ENCODE measurements at regions not wholly inside any gene's neighbourhood (a gene's known extent, or its start where the extent isn't known, plus 50 kb on each side); places are given as distances from the start of the nearest gene placed in this dataset.

DNA sequence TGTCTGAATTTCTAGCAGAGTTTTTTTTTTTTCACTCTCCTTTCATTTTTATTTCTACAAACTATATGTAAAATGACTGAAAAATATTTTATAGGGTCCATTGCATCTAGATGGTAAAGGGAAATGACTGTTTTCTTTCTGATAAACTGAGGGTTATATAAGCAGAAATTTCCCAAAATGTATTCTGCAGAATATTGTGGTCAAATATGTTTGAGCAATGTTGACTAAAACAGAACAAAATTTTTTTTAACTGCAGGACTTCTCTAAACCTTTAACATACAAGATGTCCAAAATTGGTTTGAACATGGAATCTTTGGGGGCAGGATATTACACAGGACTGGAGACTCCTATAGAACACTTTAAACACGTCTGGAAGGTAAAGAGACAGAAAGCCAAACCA is 190.5 kb downstream of the TOMM20 start:
- H3K36me3 Mint-ChIP-seq: no peaks in the 10 kb centered on the region
- no peak for DNase-seq (ENCODE audit: low spot score)
- H3K4me3 Mint-ChIP-seq: no peak overlapping the region
- ATAC-seq: no peak
- no peaks in the 10 kb centered on the region for H3K27me3 Mint-ChIP-seq
- no peaks in the 10 kb centered on the region for H3K9me3 Mint-ChIP-seq
- no peak overlapping the region for H3K27ac Mint-ChIP-seq
- peaks cover 22 to 32% of the 10 kb centered on the region in 2 donors for H3K4me1 Mint-ChIP-seq (ENCODE audit: low read depth in 2 of 2)

DNA sequence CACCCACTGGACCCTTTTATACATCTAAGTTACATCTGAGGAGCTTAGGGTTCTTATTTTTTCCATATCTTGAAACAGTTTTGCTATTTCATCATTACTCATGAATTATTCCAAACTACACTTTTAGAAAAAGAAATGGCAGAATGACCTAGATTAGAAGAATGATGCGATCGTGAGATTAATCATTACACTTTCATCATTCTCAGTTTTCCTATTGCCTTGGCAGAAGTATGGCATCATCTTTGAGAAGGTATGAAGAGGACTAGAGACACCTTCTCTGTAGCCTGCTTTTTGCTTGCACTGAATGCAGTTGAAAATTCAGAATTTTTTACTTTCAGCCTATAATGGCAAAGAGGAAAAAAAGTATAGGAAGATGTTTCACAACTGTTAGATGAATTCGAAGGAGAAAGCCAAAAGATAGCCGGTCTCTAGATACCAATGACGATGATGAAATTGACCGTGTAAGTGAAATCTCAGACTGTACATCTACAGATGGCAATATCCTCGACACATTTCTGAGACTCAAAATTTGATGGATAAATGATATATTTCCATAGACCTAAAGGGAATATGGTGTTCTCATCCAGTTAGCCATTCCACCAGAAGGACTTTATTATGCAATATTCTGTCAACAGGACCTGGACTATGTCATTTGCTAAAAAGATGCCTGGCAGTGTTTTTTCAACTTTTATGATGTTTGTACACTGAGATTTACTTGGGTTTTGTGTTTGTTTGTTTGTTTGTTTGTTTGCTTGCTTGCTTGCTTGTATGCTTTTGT is 191.8 kb downstream of the TOMM20 start:
- H3K9me3 Mint-ChIP-seq: no peaks in the 10 kb centered on the region
- peaks cover 31 to 41% of the 10 kb centered on the region in 2 donors for H3K4me1 Mint-ChIP-seq (ENCODE audit: low read depth in 2 of 2)
- no peak overlapping the region for H3K4me3 Mint-ChIP-seq
- ATAC-seq (no peak), DNase-seq (ENCODE audit: low spot score) (no peak)
- peak overlapping the region in 1 of 2 donors; percentile 56 for H3K27ac Mint-ChIP-seq
- H3K27me3 Mint-ChIP-seq: no peaks in the 10 kb centered on the region
- H3K36me3 Mint-ChIP-seq: no peaks in the 10 kb centered on the region

DNA sequence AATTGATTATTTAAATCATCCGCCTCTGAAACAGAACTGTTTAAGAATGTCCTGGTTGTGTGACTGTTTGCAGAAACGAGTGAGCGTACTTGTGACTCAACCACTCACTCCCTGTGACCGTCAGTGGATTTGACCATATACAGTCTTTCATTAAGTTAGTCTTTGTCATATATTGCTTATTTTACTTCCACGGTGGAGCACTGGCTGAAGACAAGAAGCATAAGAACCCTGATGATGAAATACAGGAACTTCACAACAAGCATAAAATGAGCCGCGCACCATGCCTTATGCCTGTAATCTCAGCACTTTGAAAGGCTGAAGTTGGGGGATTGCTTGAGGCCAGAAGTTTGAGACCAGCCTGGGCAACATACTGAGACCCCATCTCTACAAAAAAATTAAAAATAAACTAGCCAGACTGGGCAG is 194.0 kb downstream of the TOMM20 start:
- H3K36me3 Mint-ChIP-seq: no peaks in the 10 kb centered on the region
- peaks cover 31 to 41% of the 10 kb centered on the region in 2 donors for H3K4me1 Mint-ChIP-seq (ENCODE audit: low read depth in 2 of 2)
- peak overlapping the region; percentile 8 for H3K4me3 Mint-ChIP-seq
- H3K27ac Mint-ChIP-seq: peak overlapping the region; percentile 76
- DNase-seq (ENCODE audit: low spot score) (no peak), ATAC-seq (no peak)
- no peaks in the 10 kb centered on the region for H3K9me3 Mint-ChIP-seq
- H3K27me3 Mint-ChIP-seq: no peaks in the 10 kb centered on the region

- Mint-ChIP-seq H3K4me3 (peak overlapping the region; percentile 67), H3K27ac (peak overlapping the region; percentile 76 to 93), H3K27me3 (no peaks in the 10 kb centered on the region), H3K4me1 (ENCODE audit: low read depth in 2 of 2) (peaks cover 36 to 41% of the 10 kb centered on the region in 2 donors), H3K9me3 (no peaks in the 10 kb centered on the region), H3K36me3 (no peaks in the 10 kb centered on the region)
- ATAC-seq (peak; percentile 87 to 89), DNase-seq (ENCODE audit: low spot score) (no peak)
Measured at GRCh38 chr1:234933475-234933874, 195.2 kb downstream of the TOMM20 start.

DNA sequence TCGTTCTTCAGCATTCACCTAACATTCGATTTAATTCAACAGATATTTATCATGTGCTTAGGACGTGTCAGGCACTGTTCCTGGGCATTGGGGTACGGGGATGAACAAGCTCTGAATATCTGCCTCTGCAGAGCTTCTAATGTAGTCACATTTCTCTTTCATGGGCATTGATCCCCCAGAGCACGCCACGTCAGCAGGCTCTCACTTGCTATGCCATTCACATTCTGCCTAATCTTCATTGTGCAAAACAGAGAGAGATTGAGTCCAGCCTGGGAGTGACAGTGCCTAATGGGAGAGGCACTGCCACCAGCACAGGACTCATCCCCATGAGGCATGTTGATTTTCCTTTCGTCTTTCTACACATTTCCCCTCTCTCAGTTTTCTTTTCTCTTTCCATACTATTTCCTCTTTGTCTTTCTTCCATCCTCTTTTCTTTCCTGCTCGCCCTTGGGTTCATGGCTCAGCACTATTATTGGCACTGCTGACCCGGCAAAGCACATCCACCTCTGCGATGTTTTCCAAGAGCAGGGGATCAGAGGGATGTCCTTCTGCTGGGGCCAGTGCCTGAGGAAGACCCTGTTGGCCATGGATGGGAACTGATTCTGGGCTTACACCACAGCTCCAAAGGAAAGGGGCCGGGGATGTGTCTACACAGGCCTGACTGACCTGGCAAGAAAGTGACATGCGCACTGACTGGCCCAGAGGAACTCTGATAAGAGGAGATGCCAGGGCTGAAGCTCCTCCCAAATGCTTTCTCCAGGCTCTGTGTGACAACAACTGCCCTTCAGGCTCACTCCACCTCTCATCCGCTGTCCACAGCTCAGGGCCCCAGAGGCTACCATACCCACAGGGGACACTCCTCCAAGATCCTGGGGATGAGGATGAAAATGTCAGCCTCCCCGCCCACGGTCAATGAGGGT is 195.9 kb downstream of the TOMM20 start:
- peak overlapping the region; percentile 67 for H3K4me3 Mint-ChIP-seq
- H3K27me3 Mint-ChIP-seq: no peaks in the 10 kb centered on the region
- H3K9me3 Mint-ChIP-seq: no peaks in the 10 kb centered on the region
- H3K36me3 Mint-ChIP-seq: no peaks in the 10 kb centered on the region
- H3K4me1 Mint-ChIP-seq (ENCODE audit: low read depth in 2 of 2): peaks cover 41 to 42% of the 10 kb centered on the region in 2 donors
- H3K27ac Mint-ChIP-seq: peak overlapping the region; percentile 76 to 93
- peak; percentile 30 to 35 for ATAC-seq
- no peak for DNase-seq (ENCODE audit: low spot score)

- Mint-ChIP-seq H3K9me3 (no peaks in the 10 kb centered on the region), H3K27ac (peak overlapping the region in 1 of 2 donors; percentile 93), H3K4me3 (no peak overlapping the region), H3K4me1 (ENCODE audit: low read depth in 2 of 2) (peaks cover 41 to 42% of the 10 kb centered on the region in 2 donors), H3K27me3 (no peaks in the 10 kb centered on the region), H3K36me3 (no peaks in the 10 kb centered on the region)
- no peak for DNase-seq (ENCODE audit: low spot score)
- no peak for ATAC-seq
Measured at GRCh38 chr1:234932106-234932505, 196.5 kb downstream of the TOMM20 start.

- Mint-ChIP-seq H3K27ac (peak overlapping the region in 1 of 2 donors; percentile 33), H3K4me1 (ENCODE audit: low read depth in 2 of 2) (peaks cover 42% of the 10 kb centered on the region in 2 donors), H3K4me3 (no peak overlapping the region), H3K36me3 (no peaks in the 10 kb centered on the region), H3K27me3 (no peaks in the 10 kb centered on the region), H3K9me3 (no peaks in the 10 kb centered on the region)
- ATAC-seq (no peak), DNase-seq (ENCODE audit: low spot score) (no peak)
Measured at GRCh38 chr1:234931404-234931973, 197.1 kb downstream of the TOMM20 start.

- ATAC-seq (no peak), DNase-seq (ENCODE audit: low spot score) (no peak)
- Mint-ChIP-seq H3K9me3 (no peaks in the 10 kb centered on the region), H3K27ac (peak overlapping the region in 1 of 2 donors; percentile 7), H3K4me3 (no peak overlapping the region), H3K4me1 (ENCODE audit: low read depth in 2 of 2) (peaks cover 56 to 57% of the 10 kb centered on the region in 2 donors), H3K27me3 (no peaks in the 10 kb centered on the region), H3K36me3 (no peaks in the 10 kb centered on the region)
Measured at GRCh38 chr1:234929369-234929768, 199.3 kb downstream of the TOMM20 start.

- H3K36me3 Mint-ChIP-seq: no peaks in the 10 kb centered on the region
- H3K4me3 Mint-ChIP-seq: no peak overlapping the region
- H3K27ac Mint-ChIP-seq: peak overlapping the region; percentile 98 to 99
- DNase-seq (ENCODE audit: low spot score): no peak
- peaks cover 3% of the 10 kb centered on the region for H3K9me3 Mint-ChIP-seq
- no peaks in the 10 kb centered on the region for H3K27me3 Mint-ChIP-seq
- peaks cover 61 to 62% of the 10 kb centered on the region in 2 donors for H3K4me1 Mint-ChIP-seq (ENCODE audit: low read depth in 2 of 2)
- ATAC-seq: no peak
Measured at GRCh38 chr1:234928642-234929041, 200.0 kb downstream of the TOMM20 start.

GRCh38 chr1:234927971-234928640 is 200.5 kb downstream of the TOMM20 start:
- no peak for DNase-seq (ENCODE audit: low spot score)
- Mint-ChIP-seq H3K36me3 (no peaks in the 10 kb centered on the region), H3K4me1 (ENCODE audit: low read depth in 2 of 2) (peaks cover 61 to 62% of the 10 kb centered on the region in 2 donors), H3K27ac (peak overlapping the region; percentile 98 to 99), H3K4me3 (peak overlapping the region; percentile 87), H3K27me3 (no peaks in the 10 kb centered on the region), H3K9me3 (peaks cover 7% of the 10 kb centered on the region)
- ATAC-seq: no peak

- Mint-ChIP-seq H3K27me3 (no peaks in the 10 kb centered on the region), H3K4me1 (ENCODE audit: low read depth in 2 of 2) (peaks cover 54 to 57% of the 10 kb centered on the region in 2 donors), H3K4me3 (peak overlapping the region; percentile 87), H3K36me3 (no peaks in the 10 kb centered on the region), H3K9me3 (peaks cover 7% of the 10 kb centered on the region), H3K27ac (peak overlapping the region; percentile 98 to 99)
- no peak for DNase-seq (ENCODE audit: low spot score)
- ATAC-seq: peak in 1 of 2 donors; percentile 22
Measured at GRCh38 chr1:234927312-234927970, 201.2 kb downstream of the TOMM20 start.

DNA sequence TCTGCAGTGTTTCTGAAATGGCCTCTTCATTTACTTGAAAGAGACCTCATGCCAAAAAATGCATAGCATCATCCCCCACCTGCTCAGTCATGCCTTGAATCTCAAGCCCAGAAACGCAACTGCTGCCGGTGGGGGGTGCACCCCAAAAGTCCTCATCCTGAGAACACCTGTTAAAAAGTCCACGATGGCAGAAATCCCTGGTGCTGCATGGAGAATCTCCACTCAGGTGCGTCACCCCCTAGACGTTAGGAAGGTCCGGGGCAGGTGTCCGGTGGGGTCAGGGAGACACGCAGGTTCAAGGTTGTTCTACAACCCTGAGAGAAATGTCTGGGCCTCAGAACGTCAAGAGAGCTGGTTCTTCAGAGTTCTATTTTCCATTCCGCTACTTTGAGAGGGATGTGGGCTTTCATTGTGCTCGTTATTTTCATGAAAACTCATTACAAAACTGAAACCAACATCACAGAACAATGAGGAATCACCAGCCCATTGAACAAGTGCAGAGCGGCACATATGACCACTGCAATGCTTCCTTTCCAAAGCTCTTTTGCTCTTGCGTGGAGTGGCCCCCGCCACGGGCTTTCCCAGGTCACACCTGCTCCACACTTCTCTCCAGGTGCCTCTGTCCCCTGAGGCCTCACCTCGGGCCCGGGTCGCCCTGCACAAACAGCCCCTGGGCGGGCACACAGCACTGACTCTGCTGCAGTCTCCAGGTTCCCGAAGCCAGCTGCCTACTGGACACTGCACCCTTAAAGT is 201.9 kb downstream of the TOMM20 start:
- ATAC-seq: peak; percentile 86 to 88
- H3K36me3 Mint-ChIP-seq: no peaks in the 10 kb centered on the region
- H3K27me3 Mint-ChIP-seq: no peaks in the 10 kb centered on the region
- DNase-seq (ENCODE audit: low spot score): peak; percentile 76
- H3K27ac Mint-ChIP-seq: peak overlapping the region; percentile 98 to 99
- peaks cover 7% of the 10 kb centered on the region for H3K9me3 Mint-ChIP-seq
- peak overlapping the region; percentile 87 for H3K4me3 Mint-ChIP-seq
- peaks cover 52 to 54% of the 10 kb centered on the region in 2 donors for H3K4me1 Mint-ChIP-seq (ENCODE audit: low read depth in 2 of 2)

Measured in natural killer cell treated with Interleukin-12 subunit alpha and Interleukin-12 subunit beta and Interleukin-15 and Interleukin-18, amount 100 ng/mL, for 72 hours (primary cell).